PC-9 (cell line): ENCODE measurements at regions not wholly inside any gene's neighbourhood (a gene's known extent, or its start where the extent isn't known, plus 50 kb on each side); places are given as distances from the start of the nearest gene placed in this dataset.
"Not testable (repeated sequence)": the region's sequence is repeated elsewhere in the genome, so short reads cannot be mapped to it uniquely, and the experiment has no call there.

Source experiments
- BruUV-seq: library from RNA; stranded (reverse); fragments of 400-500 nt; replicated peaks from 2 replicates; lab custom pipeline; 2021; lab: Mats Ljungman, UMichigan
- CTCF ChIA-PET: fragments of 300-600 bp; sonication (Branson Sonifier 250); formaldehyde crosslinking; loops from one replicate; lab custom pipeline; 2022; ENCODE audit warnings: antibody characterized with exemption; lab: Charles Lee
- POLR2A ChIA-PET: fragments of 300-600 bp; sonication (Branson Sonifier 250); formaldehyde crosslinking; loops from one replicate; lab custom pipeline; 2022; ENCODE audit warnings: antibody characterized with exemption; ENCODE audit not compliant: unreplicated experiment; lab: Charles Lee
- DNase-seq, 2 experiments: peaks; one replicate each; pipeline versions ENCODE4 v3.0.0 to v3.0.0-alpha.2; 2015 to 2022; ENCODE audit warnings: mixed read lengths in 1 of 2
- H2AFZ ChIP-seq: fragments of 200-600 bp; sonication (generic); 2 replicates; pipeline ENCODE4 v1.8.1; 2017; ENCODE audit warnings: antibody characterized with exemption
- H3F3A ChIP-seq: fragments of 200-600 bp; sonication (generic); 2 replicates; pipeline ENCODE4 v1.8.1; 2017; ENCODE audit warnings: antibody characterized with exemption, mild to moderate bottlenecking, low read depth; ENCODE audit not compliant: insufficient read depth
- H3K27ac ChIP-seq: fragments of 200-600 bp; sonication (generic); 2 replicates; pipeline ENCODE4 v1.6.1; 2016; ENCODE audit warnings: mixed run types
- H3K27me3 ChIP-seq: fragments of 200-600 bp; sonication (generic); 2 replicates; pipeline ENCODE4 v1.6.1; 2016; ENCODE audit warnings: low read depth, mixed run types; ENCODE audit not compliant: insufficient read depth
- H3K36me3 ChIP-seq: fragments of 200-600 bp; sonication (generic); 2 replicates; pipeline ENCODE4 v1.6.1; 2016; ENCODE audit warnings: low read depth, mixed run types
- H3K4me1 ChIP-seq: fragments of 200-600 bp; sonication (generic); replicated peaks from 2 replicates; pipeline ENCODE4 v1.6.1; 2016; ENCODE audit warnings: mixed run types; ENCODE audit not compliant: insufficient read depth
- H3K4me2 ChIP-seq: fragments of 200-600 bp; sonication (generic); 2 replicates; pipeline ENCODE4 v1.6.1; 2017; ENCODE audit warnings: mixed run types
- H3K4me3 ChIP-seq: fragments of 200-600 bp; sonication (generic); 2 replicates; pipeline ENCODE4 v1.6.1; 2016; ENCODE audit warnings: mixed run types
- H3K79me2 ChIP-seq: fragments of 200-600 bp; sonication (generic); 2 replicates; pipeline ENCODE4 v1.6.1; 2017; ENCODE audit warnings: low read depth, mixed run types
- H3K9me2 ChIP-seq: fragments of 200-600 bp; sonication (generic); 2 replicates; pipeline ENCODE4 v1.8.1; 2017; ENCODE audit warnings: mild to moderate bottlenecking; ENCODE audit not compliant: insufficient read depth
- H3K9me3 ChIP-seq: fragments of 200-600 bp; sonication (generic); 2 replicates; pipeline ENCODE4 v1.8.1; 2016; ENCODE audit warnings: low read depth; ENCODE audit not compliant: insufficient read depth
- H4K20me1 ChIP-seq: fragments of 200-600 bp; sonication (generic); 2 replicates; pipeline ENCODE4 v1.8.1; 2017; ENCODE audit not compliant: insufficient read depth
- CTCF ChIP-seq: fragments of 200-600 bp; sonication (generic); conservative IDR thresholded peaks from 2 replicates; pipeline ENCODE4 v1.6.1; 2017; ENCODE audit warnings: mixed run types, antibody characterized with exemption, mild to moderate bottlenecking, moderate library complexity
- EZH2 ChIP-seq: fragments of 200-600 bp; sonication (generic); IDR thresholded peaks from 2 replicates; pipeline ENCODE4 v1.8.0; 2017; ENCODE audit warnings: antibody characterized with exemption, low read depth
- intact Hi-C: fragments of 100-400 bp; cut with micrococcal nuclease; formaldehyde crosslinking; loops from one replicate; pipeline ENCODE4 v1.10.0; 2022; ENCODE audit not compliant: unreplicated experiment

DNA sequence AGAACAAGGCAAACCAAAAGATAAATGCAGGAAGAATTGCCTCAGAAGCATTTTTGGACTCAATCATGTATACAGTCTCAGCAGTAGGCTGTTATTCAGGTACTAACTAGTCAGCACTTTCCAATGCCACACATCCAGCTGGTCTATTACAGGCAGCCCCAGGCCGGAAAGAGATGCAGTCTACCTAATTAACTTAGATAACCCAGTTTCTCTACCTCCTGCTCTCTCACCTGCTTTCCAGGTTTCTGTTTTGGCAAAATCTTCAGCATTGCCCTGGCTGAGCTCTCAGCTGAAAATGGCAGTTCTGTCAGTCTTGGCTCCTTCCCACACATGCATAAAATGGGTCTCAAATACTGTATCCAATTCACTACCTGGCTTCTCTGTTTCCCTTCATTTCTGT is 101.3 kb upstream of the UFL1 start:
- no peak for TF ChIP-seq CTCF
- no peak for TF ChIP-seq EZH2
- BruUV-seq: no TSS peak
- no peaks in the 10 kb centered on the region for H3K27me3 ChIP-seq
- no peaks in the 10 kb centered on the region for H3K36me3 ChIP-seq
- H3K79me2 ChIP-seq: no peaks in the 10 kb centered on the region
- no peak overlapping the region for H3K27ac ChIP-seq
- H4K20me1 ChIP-seq: no peaks in the 10 kb centered on the region
- intact Hi-C loops: no loop called here
- no peak overlapping the region for H3K4me2 ChIP-seq
- ChIA-PET POLR2A (no interaction called here), CTCF (no interaction called here)
- DNase-seq: no peak
- no peak overlapping the region for H2AFZ ChIP-seq
- H3K4me3 ChIP-seq: no peak overlapping the region
- 0 out of 2 replicates have a peak, but pooled peaks cover 6% of the 10 kb centered on the region for H3K9me2 ChIP-seq
- H3K9me3 ChIP-seq: no peaks in the 10 kb centered on the region
- no peaks in the 10 kb centered on the region for H3F3A ChIP-seq
- no peaks in the 10 kb centered on the region for H3K4me1 ChIP-seq

DNA sequence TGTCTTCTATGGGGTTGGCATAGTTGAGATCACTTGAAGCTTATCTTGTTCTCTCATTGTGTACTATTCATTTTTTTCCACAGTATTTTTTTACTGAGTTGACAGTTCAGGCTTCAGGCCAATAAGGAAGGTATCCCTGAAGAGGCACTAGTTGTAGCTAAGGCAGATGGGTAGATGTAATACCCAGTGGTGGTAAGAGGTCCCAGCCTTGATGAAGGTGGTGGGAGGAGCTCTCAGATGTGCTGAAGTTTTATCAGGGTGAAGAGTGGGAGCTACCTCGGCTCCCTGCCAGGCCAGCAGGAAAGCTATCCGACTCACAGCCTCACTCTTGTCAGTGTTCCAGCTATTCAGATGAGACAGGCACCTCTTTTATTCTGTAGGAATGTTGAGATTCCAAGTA is 87.7 kb upstream of the UFL1 start:
- Histone ChIP-seq H3F3A (no peaks in the 10 kb centered on the region), H3K9me3 (no peaks in the 10 kb centered on the region), H3K27me3 (no peaks in the 10 kb centered on the region), H2AFZ (no peak overlapping the region), H4K20me1 (no peaks in the 10 kb centered on the region), H3K36me3 (no peaks in the 10 kb centered on the region), H3K9me2 (no peaks in the 10 kb centered on the region), H3K4me1 (no peaks in the 10 kb centered on the region), H3K27ac (no peak overlapping the region), H3K4me2 (no peak overlapping the region), H3K79me2 (no peaks in the 10 kb centered on the region), H3K4me3 (no peak overlapping the region)
- no TSS peak for BruUV-seq
- intact Hi-C loops: no loop called here
- CTCF ChIA-PET: no interaction called here
- DNase-seq: no peak
- TF ChIP-seq CTCF (no peak), EZH2 (no peak)
- POLR2A ChIA-PET: no interaction called here

DNA sequence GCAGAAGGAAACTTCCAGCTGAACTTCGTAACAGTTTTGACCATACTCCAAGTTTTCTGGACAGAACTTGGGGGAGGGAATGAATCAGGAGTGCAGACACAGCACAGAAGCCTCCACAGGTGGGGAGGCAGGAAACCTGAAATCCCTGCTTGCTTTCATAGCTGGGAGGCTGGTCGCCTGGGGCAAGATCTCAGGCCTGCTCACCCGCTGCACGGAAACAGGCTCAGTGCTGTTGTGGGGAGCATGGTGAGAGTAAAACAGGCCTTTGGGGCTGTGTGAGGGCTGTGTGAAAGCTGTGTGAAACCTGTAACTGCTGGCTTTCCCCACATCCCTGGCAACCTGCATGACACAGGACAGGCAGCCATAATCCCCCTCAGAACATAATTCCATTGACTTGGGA is 85.2 kb upstream of the UFL1 start:
- Histone ChIP-seq H3K9me2 (no peaks in the 10 kb centered on the region), H3K4me3 (no peak overlapping the region), H2AFZ (peak overlapping the region; percentile 9; the same call in 1 of the 2 replicates), H3K27ac (no peak overlapping the region), H3F3A (no peaks in the 10 kb centered on the region), H3K4me2 (no peak overlapping the region), H3K36me3 (no peaks in the 10 kb centered on the region), H3K79me2 (no peaks in the 10 kb centered on the region), H3K4me1 (no peaks in the 10 kb centered on the region), H3K27me3 (no peaks in the 10 kb centered on the region), H4K20me1 (no peaks in the 10 kb centered on the region), H3K9me3 (no peaks in the 10 kb centered on the region)
- intact Hi-C loops: no loop called here
- peak in 1 of 2 experiments; percentile 17 for DNase-seq
- ChIA-PET POLR2A (no interaction called here), CTCF (no interaction called here)
- BruUV-seq: no TSS peak
- TF ChIP-seq EZH2: no peak

- CTCF ChIA-PET: interaction anchor here (0.6 kb wide), 1 partner anchor 14 kb away, joined by 4 read pairs; no protein-coding TSS in a partner anchor
- intact Hi-C loops, H3K36me3 ChIP-seq, H3K9me3 ChIP-seq, H3K4me3 ChIP-seq, H3F3A ChIP-seq, H3K27me3 ChIP-seq, H2AFZ ChIP-seq, H3K27ac ChIP-seq, H3K79me2 ChIP-seq, H3K9me2 ChIP-seq, BruUV-seq, H4K20me1 ChIP-seq, POLR2A ChIA-PET, H3K4me1 ChIP-seq: not testable (repeated sequence)
- peak in 1 of 2 experiments; percentile 10 for DNase-seq
- 0 out of 2 replicates have a peak overlapping the region, but pooled peaks have one; percentile 6 for H3K4me2 ChIP-seq
Measured at GRCh38 chr6:96437228-96437627, 84.4 kb upstream of the UFL1 start.
